Retinal pigment epithelial cell (primary cell): ENCODE measurements at regions not wholly inside any gene's neighbourhood (a gene's known extent, or its start where the extent isn't known, plus 50 kb on each side); places are given as distances from the start of the nearest gene placed in this dataset.

Experiments
- DNase-seq: peaks from one replicate; pipeline ENCODE4 v3.0.0-alpha.2; 2010; ENCODE audit warnings: low read depth
- H3K4me3 ChIP-seq: 2 replicates; pipeline ENCODE4 v1.5.1; 2011; ENCODE audit warnings: mild to moderate bottlenecking, low read length, control low read depth, moderate library complexity
- CTCF ChIP-seq: conservative IDR thresholded peaks from 2 replicates; pipeline ENCODE4 v1.5.1; 2011; ENCODE audit warnings: low read depth, low read length, control low read depth, inconsistent platforms

- no peak for DNase-seq
- TF ChIP-seq CTCF = no peak
- no peak overlapping the region for H3K4me3 ChIP-seq
Measured at GRCh38 chr2:65636024-65636423, 203.6 kb upstream of the SPRED2 start.

GRCh38 chr2:65634304-65634703 lies 201.9 kb upstream of the SPRED2 start:
- no peak for TF ChIP-seq CTCF
- no peak overlapping the region for H3K4me3 ChIP-seq
- no peak for DNase-seq

GRCh38 chr2:65630643-65631042 lies 198.2 kb upstream of the SPRED2 start:
- no peak for DNase-seq
- no peak for TF ChIP-seq CTCF
- H3K4me3 ChIP-seq = no peak overlapping the region

GRCh38 chr2:65628156-65628555 lies 195.8 kb upstream of the SPRED2 start:
- no peak for DNase-seq
- no peak for TF ChIP-seq CTCF
- H3K4me3 ChIP-seq = no peak overlapping the region

GRCh38 chr2:65626831-65627230 lies 194.4 kb upstream of the SPRED2 start:
- no peak for TF ChIP-seq CTCF
- H3K4me3 ChIP-seq = no peak overlapping the region
- DNase-seq = no peak

- no peak for DNase-seq
- no peak for TF ChIP-seq CTCF
- H3K4me3 ChIP-seq = no peak overlapping the region
Measured at GRCh38 chr2:65625982-65626381, 193.6 kb upstream of the SPRED2 start.

DNA sequence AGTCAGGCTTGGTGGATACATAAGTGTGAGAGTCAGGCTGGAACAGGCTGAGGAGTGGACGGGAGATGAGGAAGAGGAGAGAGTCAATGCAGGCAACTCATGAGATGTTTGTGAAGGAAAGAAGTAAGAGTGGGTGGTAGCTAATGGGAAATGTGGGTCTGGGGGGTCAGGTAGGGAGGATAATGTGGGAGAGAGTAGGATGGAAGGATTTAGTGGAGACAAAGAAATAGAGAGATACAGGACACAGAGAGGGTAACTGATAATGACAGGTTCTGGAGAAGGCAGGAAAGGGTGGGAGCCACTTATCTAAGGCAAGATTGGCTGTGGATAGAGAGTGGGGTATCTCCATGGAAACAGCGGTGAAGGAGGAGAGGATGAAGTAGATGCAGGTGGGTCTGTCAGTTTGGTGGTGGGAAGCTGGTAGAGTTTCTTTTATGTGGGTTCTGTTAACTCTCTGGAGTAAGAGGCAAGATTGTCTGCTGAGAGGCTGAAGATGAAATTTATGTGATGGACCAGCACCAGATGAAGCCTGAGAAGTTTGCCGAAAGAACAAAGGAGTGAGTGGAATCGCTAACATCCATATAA lies 190.6 kb upstream of the SPRED2 start:
- no peak overlapping the region for H3K4me3 ChIP-seq
- no peak for TF ChIP-seq CTCF
- no peak for DNase-seq
